ENCODE measurements at regions not wholly inside any gene's neighbourhood (a gene's known extent, or its start where the extent isn't known, plus 50 kb on each side); places are given as distances from the start of the nearest gene placed in this dataset.

DNA sequence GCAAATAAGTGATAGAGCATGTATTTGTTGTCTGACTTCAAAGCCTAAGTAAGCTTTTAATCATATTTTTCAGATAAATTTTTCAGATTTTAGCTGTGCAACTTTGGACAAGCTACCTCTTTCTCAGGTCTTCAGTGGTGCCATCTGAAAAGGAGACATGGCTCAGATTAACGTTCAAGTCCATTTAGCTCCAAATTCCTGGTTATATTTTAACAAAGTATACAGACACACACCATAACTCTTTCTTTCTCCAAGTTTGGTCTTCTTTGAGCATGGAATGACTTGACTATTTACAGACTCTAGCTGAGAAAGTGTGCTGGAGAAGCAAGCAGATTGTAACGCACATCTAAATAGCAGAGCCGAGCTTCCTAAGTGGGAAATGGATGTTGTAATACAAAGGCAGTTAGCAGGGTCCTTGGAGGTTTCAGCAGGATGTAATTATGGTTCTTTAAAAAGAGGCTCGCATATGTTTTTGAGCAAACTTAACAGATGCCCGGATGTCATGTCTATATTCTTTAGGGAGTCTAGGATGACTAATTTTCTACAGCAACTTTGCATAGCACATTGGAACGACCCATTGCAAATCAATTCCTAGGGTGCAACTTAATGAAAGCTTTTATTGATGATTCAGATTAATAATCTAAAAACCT is 128.1 kb upstream of the E2F8 start:
- no peak for TF ChIP-seq CTCF (IDR thresholded peaks at IDR 0.05; ENCODE audit: low read length)
- no peak for TF ChIP-seq EZH2 (IDR thresholded peaks at IDR 0.05; ENCODE audit: borderline replicate concordance, low read length)

Data from OCI-LY1 (cell line).